NB4 (cell line): ENCODE measurements at regions not wholly inside any gene's neighbourhood (a gene's known extent, or its start where the extent isn't known, plus 50 kb on each side); places are given as distances from the start of the nearest gene placed in this dataset.

Experiments
- DNase-seq: peaks from one replicate; pipeline ENCODE4 v3.0.0; 2010; ENCODE audit warnings: low read depth
- H3K4me3 ChIP-seq: one replicate; pipeline ENCODE4 v1.5.1; 2011; ENCODE audit warnings: mild to moderate bottlenecking, low read depth, low read length, moderate library complexity
- CTCF ChIP-seq: IDR thresholded peaks from one replicate; pipeline ENCODE4 v1.5.1; 2012; ENCODE audit warnings: low read depth, low read length
- MAX ChIP-seq: IDR thresholded peaks from 2 replicates; pipeline ENCODE4 v1.6.1; 2011; ENCODE audit warnings: low read depth, low read length
- MYC ChIP-seq: IDR thresholded peaks from 2 replicates; pipeline ENCODE4 v1.6.1; 2011; ENCODE audit warnings: low read depth, low read length
- POLR2A ChIP-seq: IDR thresholded peaks from 2 replicates; pipeline ENCODE4 v1.6.1; 2011; ENCODE audit warnings: mild to moderate bottlenecking; ENCODE audit not compliant: insufficient read length; ENCODE audit errors: extremely low read depth

GRCh38 chr2:120550282-120550681, 185.4 kb upstream of the GLI2 start:
- no peak for DNase-seq
- H3K4me3 ChIP-seq: no peak overlapping the region
- TF ChIP-seq POLR2A (no peak), CTCF (no peak), MAX (no peak), MYC (no peak)

GRCh38 chr2:120550893-120551446, 184.7 kb upstream of the GLI2 start:
- TF ChIP-seq CTCF (no peak), MYC (no peak), MAX (no peak), POLR2A (no peak)
- no peak for DNase-seq
- no peak overlapping the region for H3K4me3 ChIP-seq

GRCh38 chr2:120551522-120551921, 184.1 kb upstream of the GLI2 start:
- DNase-seq: peak; percentile 73
- no peak overlapping the region for H3K4me3 ChIP-seq
- no peak for TF ChIP-seq CTCF

- H3K4me3 ChIP-seq: no peak overlapping the region
- TF ChIP-seq MYC (no peak), POLR2A (no peak), CTCF (no peak), MAX (no peak)
Observed at GRCh38 chr2:120552079-120552478, 183.6 kb upstream of the GLI2 start.

GRCh38 chr2:120552800-120553481, 182.7 kb upstream of the GLI2 start:
- no peak overlapping the region for H3K4me3 ChIP-seq

More at GRCh38 chr2:120552079-120552478, 183.6 kb upstream of the GLI2 start:
- no peak for DNase-seq

More at GRCh38 chr2:120552800-120553481, 182.7 kb upstream of the GLI2 start:
- TF ChIP-seq POLR2A: no peak
- TF ChIP-seq MYC: no peak
- peak; percentile 53 for TF ChIP-seq CTCF
- peak; percentile 53 for DNase-seq
